ENCODE measurements at regions not wholly inside any gene's neighbourhood (a gene's known extent, or its start where the extent isn't known, plus 50 kb on each side); places are given as distances from the start of the nearest gene placed in this dataset.

DNA sequence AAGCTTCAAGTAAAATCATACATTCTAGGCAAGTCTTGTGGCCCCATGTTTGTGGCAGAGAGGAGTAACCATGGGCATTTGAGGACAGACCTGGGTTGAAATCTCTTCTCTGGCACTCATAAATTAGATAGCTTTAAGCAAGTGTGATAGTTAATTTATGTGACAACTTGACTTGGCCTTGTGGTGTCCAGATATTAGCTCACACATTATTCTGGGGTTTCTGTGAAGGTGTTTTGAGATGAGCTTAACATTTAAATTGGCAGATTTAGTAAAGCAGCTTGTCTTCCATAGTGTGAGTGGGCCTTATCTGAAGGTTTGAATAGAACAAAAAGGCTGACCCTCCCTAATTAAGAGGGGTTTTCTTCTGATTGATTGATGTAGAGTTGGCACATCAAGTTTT lies 161.4 kb upstream of the SPRY2 start:
- H3K9me3 ChIP-seq = no peaks in the 10 kb centered on the region
- TF ChIP-seq, protein P1, sequence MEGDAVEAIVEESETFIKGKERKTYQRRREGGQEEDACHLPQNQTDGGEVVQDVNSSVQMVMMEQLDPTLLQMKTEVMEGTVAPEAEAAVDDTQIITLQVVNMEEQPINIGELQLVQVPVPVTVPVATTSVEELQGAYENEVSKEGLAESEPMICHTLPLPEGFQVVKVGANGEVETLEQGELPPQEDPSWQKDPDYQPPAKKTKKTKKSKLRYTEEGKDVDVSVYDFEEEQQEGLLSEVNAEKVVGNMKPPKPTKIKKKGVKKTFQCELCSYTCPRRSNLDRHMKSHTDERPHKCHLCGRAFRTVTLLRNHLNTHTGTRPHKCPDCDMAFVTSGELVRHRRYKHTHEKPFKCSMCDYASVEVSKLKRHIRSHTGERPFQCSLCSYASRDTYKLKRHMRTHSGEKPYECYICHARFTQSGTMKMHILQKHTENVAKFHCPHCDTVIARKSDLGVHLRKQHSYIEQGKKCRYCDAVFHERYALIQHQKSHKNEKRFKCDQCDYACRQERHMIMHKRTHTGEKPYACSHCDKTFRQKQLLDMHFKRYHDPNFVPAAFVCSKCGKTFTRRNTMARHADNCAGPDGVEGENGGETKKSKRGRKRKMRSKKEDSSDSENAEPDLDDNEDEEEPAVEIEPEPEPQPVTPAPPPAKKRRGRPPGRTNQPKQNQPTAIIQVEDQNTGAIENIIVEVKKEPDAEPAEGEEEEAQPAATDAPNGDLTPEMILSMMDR (IDR thresholded peaks at IDR 0.05) = no peak
- no peak for TF ChIP-seq POLR2AphosphoS5 (IDR thresholded peaks at IDR 0.05)
- no peak for TF ChIP-seq EP300 (IDR thresholded peaks at IDR 0.05)
- TF ChIP-seq POLR2A (IDR thresholded peaks at IDR 0.05) = no peak
- H3K4me1 ChIP-seq = no peaks in the 10 kb centered on the region
- no peak for DNase-seq
- no peak for ATAC-seq (ENCODE audit: low FRiP score in 2 of 2)
- H3K27ac ChIP-seq = no peak overlapping the region
- H3K36me3 ChIP-seq = no peaks in the 10 kb centered on the region
- H3K4me3 ChIP-seq = no peak overlapping the region
- no peaks in the 10 kb centered on the region for H3K27me3 ChIP-seq

DNA sequence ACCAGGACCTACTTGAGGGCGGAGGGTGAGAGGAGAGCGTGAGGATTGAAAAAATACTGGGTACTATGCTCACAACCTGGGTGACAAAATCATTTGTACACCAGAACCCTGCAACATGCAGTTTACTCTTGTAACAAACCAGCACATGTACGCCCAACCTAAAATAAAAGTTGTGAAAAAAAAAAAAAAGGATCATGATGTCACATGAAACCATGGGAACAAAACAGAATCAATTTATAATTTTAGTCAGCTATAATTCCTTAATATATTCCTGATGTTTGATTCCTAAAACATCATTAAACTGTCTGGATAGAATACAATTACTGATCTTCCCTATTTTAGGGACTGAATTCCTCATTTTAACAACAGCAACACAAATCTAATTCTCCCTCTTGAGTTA lies 160.6 kb upstream of the SPRY2 start:
- Histone ChIP-seq H3K4me1 (no peaks in the 10 kb centered on the region), H3K9me3 (no peaks in the 10 kb centered on the region), H3K27me3 (no peaks in the 10 kb centered on the region), H3K36me3 (no peaks in the 10 kb centered on the region), H3K27ac (no peak overlapping the region), H3K4me3 (no peak overlapping the region)
- ATAC-seq (ENCODE audit: low FRiP score in 2 of 2) = no peak
- no peak for DNase-seq
- 91 to 93% methylated on average over 3 of the region's 3 CpGs for WGBS, 2 donors
- TF ChIP-seq EP300 (IDR thresholded peaks at IDR 0.05) (no peak), POLR2AphosphoS5 (IDR thresholded peaks at IDR 0.05) (no peak), POLR2A (IDR thresholded peaks at IDR 0.05) (no peak)
- TF ChIP-seq, protein P1 (IDR thresholded peaks at IDR 0.05) = no peak

DNA sequence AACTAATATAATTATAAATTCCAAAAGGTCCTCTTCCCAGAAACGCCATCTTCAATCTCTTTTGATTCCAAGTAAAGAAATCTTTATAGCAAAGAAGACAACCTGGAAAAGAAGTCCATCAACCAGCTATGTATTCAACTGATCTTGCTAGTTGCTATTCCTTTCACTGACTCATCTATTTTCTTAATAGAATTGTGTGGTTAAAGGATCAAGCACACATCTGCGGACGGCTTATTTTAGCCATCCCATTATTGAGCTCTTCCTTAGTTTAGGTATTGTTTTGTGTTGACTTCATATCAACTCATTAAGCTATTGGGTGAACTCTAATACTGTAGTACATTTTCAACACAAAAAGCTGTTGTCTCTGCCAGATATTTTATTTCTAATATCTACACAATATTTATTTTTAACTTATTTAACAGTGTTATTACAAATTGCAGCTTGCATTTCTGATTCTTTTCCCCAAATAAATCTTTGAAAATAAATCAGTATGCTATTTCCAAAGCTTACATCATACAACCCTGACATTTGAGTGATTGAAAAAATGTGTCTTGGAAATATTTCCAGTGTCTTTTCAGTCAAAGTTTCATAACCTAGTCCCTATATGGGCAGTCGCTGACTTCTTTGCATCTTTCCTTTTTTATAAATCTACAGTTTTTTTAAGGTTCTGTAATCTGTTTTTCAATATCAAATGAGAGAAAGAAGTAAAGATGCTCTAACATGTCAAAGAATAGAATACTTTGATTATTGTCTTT lies 158.8 kb upstream of the SPRY2 start:
- H3K27ac ChIP-seq = no peak overlapping the region
- H3K4me1 ChIP-seq = no peaks in the 10 kb centered on the region
- no peak overlapping the region for H3K4me3 ChIP-seq
- H3K36me3 ChIP-seq = no peaks in the 10 kb centered on the region
- TF ChIP-seq EP300 (IDR thresholded peaks at IDR 0.05) (no peak), POLR2A (IDR thresholded peaks at IDR 0.05) (no peak), POLR2AphosphoS5 (IDR thresholded peaks at IDR 0.05) (no peak)
- TF ChIP-seq, protein P1 (IDR thresholded peaks at IDR 0.05) = no peak
- DNase-seq (no peak), ATAC-seq (ENCODE audit: low FRiP score in 2 of 2) (no peak)
- no peaks in the 10 kb centered on the region for H3K27me3 ChIP-seq
- no peaks in the 10 kb centered on the region for H3K9me3 ChIP-seq
- 82 to 86% methylated on average over 4 of the region's 4 CpGs for WGBS, 2 donors

DNA sequence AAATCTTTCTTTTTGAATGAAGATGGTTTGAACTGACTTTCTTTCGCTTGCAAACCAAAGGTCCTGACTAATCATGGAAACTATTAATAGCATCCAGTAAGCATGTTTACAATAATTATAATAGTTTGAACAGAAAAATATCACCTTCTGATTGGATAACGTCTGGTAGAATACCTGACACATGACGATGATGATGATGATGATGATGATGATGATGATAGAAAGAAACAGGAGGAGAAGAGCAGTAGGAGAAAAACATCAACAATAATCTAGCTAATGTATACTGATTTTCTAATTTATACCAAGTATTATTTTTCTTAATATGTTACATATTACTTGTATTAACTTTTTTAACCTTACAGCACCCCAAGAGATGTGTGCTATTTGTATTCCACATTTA lies 157.5 kb upstream of the SPRY2 start:
- TF ChIP-seq POLR2A (IDR thresholded peaks at IDR 0.05) (no peak), EP300 (IDR thresholded peaks at IDR 0.05) (no peak), POLR2AphosphoS5 (IDR thresholded peaks at IDR 0.05) (no peak)
- TF ChIP-seq, protein P1 (IDR thresholded peaks at IDR 0.05) = no peak
- Histone ChIP-seq H3K9me3 (no peaks in the 10 kb centered on the region), H3K36me3 (no peaks in the 10 kb centered on the region), H3K27ac (no peak overlapping the region), H3K4me3 (no peak overlapping the region), H3K4me1 (no peaks in the 10 kb centered on the region), H3K27me3 (no peaks in the 10 kb centered on the region)
- 47 to 55% methylated on average over 3 of the region's 3 CpGs for WGBS, 2 donors
- DNase-seq (no peak), ATAC-seq (ENCODE audit: low FRiP score in 2 of 2) (no peak)

- DNase-seq (no peak), ATAC-seq (ENCODE audit: low FRiP score in 2 of 2) (no peak)
- Histone ChIP-seq H3K4me1 (no peaks in the 10 kb centered on the region), H3K4me3 (no peak overlapping the region), H3K27ac (no peak overlapping the region), H3K27me3 (no peaks in the 10 kb centered on the region), H3K9me3 (no peaks in the 10 kb centered on the region), H3K36me3 (no peaks in the 10 kb centered on the region)
- 91 to 97% methylated on average over 3 of the region's 3 CpGs for WGBS, 2 donors
- TF ChIP-seq, protein P1 (IDR thresholded peaks at IDR 0.05) = no peak
- TF ChIP-seq POLR2A (IDR thresholded peaks at IDR 0.05) (no peak), POLR2AphosphoS5 (IDR thresholded peaks at IDR 0.05) (no peak), EP300 (IDR thresholded peaks at IDR 0.05) (no peak)
Measured at GRCh38 chr13:80497978-80498377, 157.1 kb upstream of the SPRY2 start.

Measured in upper lobe of left lung (tissue), 6 donors.